ENCODE measurements at regions not wholly inside any gene's neighbourhood (a gene's known extent, or its start where the extent isn't known, plus 50 kb on each side); places are given as distances from the start of the nearest gene placed in this dataset.

- no peak for FAIRE-seq
These were observed 529.0 kb downstream of the TBC1D32 start for GRCh38 chr6:120805276-120805675.

GRCh38 chr6:120804612-120805011 lies 529.7 kb downstream of the TBC1D32 start:
- H3K4me3 ChIP-seq = no peak overlapping the region
- H3K4me1 ChIP-seq = no peaks in the 10 kb centered on the region
- 84 to 93% methylated on average over 2 of the region's 2 CpGs for WGBS, 2 donors
- FAIRE-seq (no peak), DNase-seq (no peak), ATAC-seq (no peak)
- H3K27me3 ChIP-seq = no peaks in the 10 kb centered on the region
- H3K9me3 ChIP-seq = no peaks in the 10 kb centered on the region
- H3K27ac ChIP-seq = no peak overlapping the region
- TF ChIP-seq, protein P1, sequence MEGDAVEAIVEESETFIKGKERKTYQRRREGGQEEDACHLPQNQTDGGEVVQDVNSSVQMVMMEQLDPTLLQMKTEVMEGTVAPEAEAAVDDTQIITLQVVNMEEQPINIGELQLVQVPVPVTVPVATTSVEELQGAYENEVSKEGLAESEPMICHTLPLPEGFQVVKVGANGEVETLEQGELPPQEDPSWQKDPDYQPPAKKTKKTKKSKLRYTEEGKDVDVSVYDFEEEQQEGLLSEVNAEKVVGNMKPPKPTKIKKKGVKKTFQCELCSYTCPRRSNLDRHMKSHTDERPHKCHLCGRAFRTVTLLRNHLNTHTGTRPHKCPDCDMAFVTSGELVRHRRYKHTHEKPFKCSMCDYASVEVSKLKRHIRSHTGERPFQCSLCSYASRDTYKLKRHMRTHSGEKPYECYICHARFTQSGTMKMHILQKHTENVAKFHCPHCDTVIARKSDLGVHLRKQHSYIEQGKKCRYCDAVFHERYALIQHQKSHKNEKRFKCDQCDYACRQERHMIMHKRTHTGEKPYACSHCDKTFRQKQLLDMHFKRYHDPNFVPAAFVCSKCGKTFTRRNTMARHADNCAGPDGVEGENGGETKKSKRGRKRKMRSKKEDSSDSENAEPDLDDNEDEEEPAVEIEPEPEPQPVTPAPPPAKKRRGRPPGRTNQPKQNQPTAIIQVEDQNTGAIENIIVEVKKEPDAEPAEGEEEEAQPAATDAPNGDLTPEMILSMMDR (IDR thresholded peaks at IDR 0.05) = no peak
- no peaks in the 10 kb centered on the region for H3K36me3 ChIP-seq
- intact Hi-C loops (cut with DNase I) = no loop called here

More at GRCh38 chr6:120805276-120805675, 529.0 kb downstream of the TBC1D32 start:
- intact Hi-C loops (cut with DNase I) = no loop called here
- DNase-seq (no peak), ATAC-seq (no peak)
- Histone ChIP-seq H3K9me3 (no peaks in the 10 kb centered on the region), H3K4me3 (no peak overlapping the region), H3K27ac (no peak overlapping the region), H3K36me3 (no peaks in the 10 kb centered on the region), H3K4me1 (no peaks in the 10 kb centered on the region), H3K27me3 (no peaks in the 10 kb centered on the region)
- WGBS, 2 donors = 47 to 57% methylated on average over 3 of the region's 3 CpGs
- TF ChIP-seq, protein P1 (IDR thresholded peaks at IDR 0.05) = no peak

GRCh38 chr6:120786682-120787081 lies 547.6 kb downstream of the TBC1D32 start:
- DNase-seq (peak in 1 of 6 donors; percentile 20), FAIRE-seq (no peak), ATAC-seq (no peak)
- H3K27ac ChIP-seq = no peak overlapping the region
- TF ChIP-seq, protein P1 (IDR thresholded peaks at IDR 0.05) = no peak
- intact Hi-C loops (cut with DNase I) = no loop called here
- H3K9me3 ChIP-seq = no peaks in the 10 kb centered on the region
- no peak overlapping the region for H3K4me3 ChIP-seq
- H3K4me1 ChIP-seq = no peaks in the 10 kb centered on the region
- no peaks in the 10 kb centered on the region for H3K36me3 ChIP-seq
- H3K27me3 ChIP-seq = no peaks in the 10 kb centered on the region
- WGBS, 2 donors = 84 to 91% methylated on average over 10 of the region's 10 CpGs

DNA sequence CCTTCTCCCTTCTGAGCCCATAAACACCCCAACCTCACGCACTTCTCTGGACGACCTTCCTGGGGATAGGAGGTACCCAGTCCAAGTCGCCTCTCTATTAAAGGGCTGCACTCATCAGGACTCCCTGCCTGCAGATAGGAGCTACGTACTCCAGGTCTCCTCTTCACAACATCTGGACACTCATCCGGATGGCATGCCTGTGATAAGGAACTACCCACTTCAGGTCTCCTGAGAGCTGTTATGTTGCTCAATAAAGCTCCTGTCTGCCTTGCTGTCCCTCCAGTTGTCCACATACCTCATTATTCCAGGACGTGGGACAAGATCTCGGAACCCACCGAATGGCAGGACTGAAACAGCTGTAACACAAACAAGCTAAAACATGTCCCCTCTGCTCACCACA lies 548.0 kb downstream of the TBC1D32 start:
- Histone ChIP-seq H3K36me3 (no peaks in the 10 kb centered on the region), H3K27ac (no peak overlapping the region), H3K4me3 (no peak overlapping the region), H3K4me1 (no peaks in the 10 kb centered on the region), H3K27me3 (no peaks in the 10 kb centered on the region), H3K9me3 (no peaks in the 10 kb centered on the region)
- intact Hi-C loops (cut with DNase I) = no loop called here
- no peak for DNase-seq
- no peak for FAIRE-seq
- no peak for ATAC-seq
- TF ChIP-seq, protein P1 (IDR thresholded peaks at IDR 0.05) = no peak
- 78 to 88% methylated on average over 8 of the region's 8 CpGs for WGBS, 2 donors

GRCh38 chr6:120785459-120786086 lies 548.7 kb downstream of the TBC1D32 start:
- H3K4me3 ChIP-seq = no peak overlapping the region
- H3K36me3 ChIP-seq = no peaks in the 10 kb centered on the region
- ATAC-seq (no peak), FAIRE-seq (no peak), DNase-seq (peak in 1 of 6 donors; percentile 49)
- intact Hi-C loops (cut with DNase I) = no loop called here
- TF ChIP-seq, protein P1 (IDR thresholded peaks at IDR 0.05) = no peak
- H3K27ac ChIP-seq = no peak overlapping the region
- H3K27me3 ChIP-seq = no peaks in the 10 kb centered on the region
- H3K9me3 ChIP-seq = no peaks in the 10 kb centered on the region
- H3K4me1 ChIP-seq = no peaks in the 10 kb centered on the region
- 72 to 79% methylated on average over 7 of the region's 7 CpGs for WGBS, 2 donors
